GM10248 (cell line): ENCODE measurements at regions not wholly inside any gene's neighbourhood (a gene's known extent, or its start where the extent isn't known, plus 50 kb on each side); places are given as distances from the start of the nearest gene placed in this dataset.

Source experiments
- CTCF ChIA-PET: fragments of 300-600 bp; sonication (Branson Sonifier 250); formaldehyde crosslinking; extraction: SDS; loops from one replicate; lab custom pipeline; 2021; ENCODE audit warnings: antibody characterized with exemption; lab: Yijun Ruan, JAX
- POLR2A ChIA-PET: fragments of 350-650 bp; sonication (Branson Sonifier 250); formaldehyde crosslinking; extraction: SDS; loops from one replicate; lab custom pipeline; 2020; ENCODE audit warnings: antibody characterized with exemption; lab: Yijun Ruan, JAX
- DNase-seq: peaks from one replicate; pipeline ENCODE4 v3.0.0; 2012; ENCODE audit errors: extremely low spot score
- TF ChIP-seq, protein P1 (sequence below): IDR thresholded peaks from 2 replicates; pipeline ENCODE4 v1.5.1; 2012; ENCODE audit warnings: mild to moderate bottlenecking, low read depth; ENCODE audit errors: extremely low read depth, missing control alignments, control extremely low read depth

DNA sequence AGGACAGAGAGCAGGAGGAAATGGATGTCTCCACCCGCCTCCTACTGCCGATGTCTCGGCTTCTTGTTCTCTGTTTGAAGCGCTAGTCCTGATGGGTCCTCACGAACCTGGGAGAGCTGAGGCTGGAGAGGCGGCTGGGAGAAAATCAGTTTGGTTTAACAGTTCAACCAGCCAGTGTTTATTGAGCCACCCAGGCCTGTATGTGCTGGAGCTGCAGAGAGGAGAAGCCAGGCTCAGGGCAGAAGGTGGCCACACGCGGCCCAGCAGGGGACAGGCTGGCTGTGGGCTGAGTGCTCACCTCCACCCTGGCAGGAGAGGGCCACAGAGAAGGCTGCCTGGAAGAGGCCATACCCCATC, 202.1 kb downstream of the CYP26B1 start:
- ChIA-PET CTCF (interaction anchor here (1.1 to 1.3 kb wide), 3 partner anchors 13 to 205 kb away, joined by 3 read pairs; no protein-coding TSS in a partner anchor), POLR2A (no interaction called here)
- TF ChIP-seq, protein P1, sequence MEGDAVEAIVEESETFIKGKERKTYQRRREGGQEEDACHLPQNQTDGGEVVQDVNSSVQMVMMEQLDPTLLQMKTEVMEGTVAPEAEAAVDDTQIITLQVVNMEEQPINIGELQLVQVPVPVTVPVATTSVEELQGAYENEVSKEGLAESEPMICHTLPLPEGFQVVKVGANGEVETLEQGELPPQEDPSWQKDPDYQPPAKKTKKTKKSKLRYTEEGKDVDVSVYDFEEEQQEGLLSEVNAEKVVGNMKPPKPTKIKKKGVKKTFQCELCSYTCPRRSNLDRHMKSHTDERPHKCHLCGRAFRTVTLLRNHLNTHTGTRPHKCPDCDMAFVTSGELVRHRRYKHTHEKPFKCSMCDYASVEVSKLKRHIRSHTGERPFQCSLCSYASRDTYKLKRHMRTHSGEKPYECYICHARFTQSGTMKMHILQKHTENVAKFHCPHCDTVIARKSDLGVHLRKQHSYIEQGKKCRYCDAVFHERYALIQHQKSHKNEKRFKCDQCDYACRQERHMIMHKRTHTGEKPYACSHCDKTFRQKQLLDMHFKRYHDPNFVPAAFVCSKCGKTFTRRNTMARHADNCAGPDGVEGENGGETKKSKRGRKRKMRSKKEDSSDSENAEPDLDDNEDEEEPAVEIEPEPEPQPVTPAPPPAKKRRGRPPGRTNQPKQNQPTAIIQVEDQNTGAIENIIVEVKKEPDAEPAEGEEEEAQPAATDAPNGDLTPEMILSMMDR = no peak
- no peak for DNase-seq

DNA sequence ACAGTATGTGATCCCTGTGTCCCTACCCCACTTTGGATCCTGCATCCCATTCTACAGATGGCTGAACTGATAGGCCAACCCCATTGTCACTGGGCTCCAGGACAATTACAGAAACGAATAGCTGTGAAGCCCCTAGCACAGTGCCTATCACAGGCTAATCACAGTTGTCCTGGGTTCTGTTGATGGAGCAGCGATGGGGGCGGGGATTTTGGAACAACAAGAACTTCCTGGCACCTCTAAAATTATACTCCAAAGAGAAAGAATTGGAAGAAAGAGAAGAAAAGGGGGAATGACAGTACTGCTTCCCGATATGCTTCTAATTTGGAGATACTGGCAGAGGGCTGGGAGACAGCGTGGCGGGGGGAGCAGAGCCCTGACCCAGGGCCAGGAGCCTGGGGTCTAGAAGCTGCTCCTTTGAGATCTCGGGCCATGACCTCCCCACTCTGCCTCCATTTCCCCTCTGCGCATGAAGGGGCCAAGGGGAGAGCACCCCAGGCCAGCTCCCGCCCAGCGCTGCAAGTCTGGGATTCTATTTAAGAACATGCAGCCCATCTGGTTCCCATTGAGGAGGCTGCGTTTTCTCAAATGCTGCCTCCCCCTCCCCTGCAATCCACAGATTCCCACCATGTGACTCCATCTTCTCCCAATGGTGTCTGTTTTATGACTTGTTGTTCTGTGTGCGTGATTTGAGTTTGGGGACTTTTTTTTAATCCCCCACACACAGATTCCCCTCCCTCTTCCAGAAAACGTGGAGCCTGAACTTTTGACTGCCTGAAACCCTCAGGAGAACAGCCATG, 202.7 kb downstream of the CYP26B1 start:
- no peak for DNase-seq

DNA sequence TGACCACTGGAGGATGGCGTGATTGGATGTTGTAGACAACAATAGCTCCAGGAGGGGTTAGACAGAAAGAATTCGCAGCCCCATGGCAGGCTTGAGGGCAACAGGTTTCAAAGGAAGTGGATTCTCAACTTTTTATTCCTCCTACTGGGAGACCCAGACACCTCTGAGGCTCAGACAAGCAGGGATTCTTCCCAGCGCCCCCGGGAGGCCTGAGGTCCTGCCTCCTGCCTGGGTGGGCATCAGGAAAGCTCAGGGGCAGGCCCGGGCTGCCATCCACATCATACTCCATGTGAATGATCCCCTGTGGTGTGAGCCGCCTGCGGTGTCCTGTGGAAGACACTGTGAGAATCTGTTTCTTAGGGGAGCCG, 203.5 kb downstream of the CYP26B1 start:
- TF ChIP-seq, protein P1 = no peak
- DNase-seq = no peak
- ChIA-PET POLR2A (no interaction called here), CTCF (no interaction called here)

More for the DNA sequence above, 202.7 kb downstream of the CYP26B1 start:
- ChIA-PET CTCF (interaction anchor here (1.1 kb wide), 1 partner anchor 20 kb away, joined by 3 read pairs; no protein-coding TSS in a partner anchor), POLR2A (no interaction called here)
- TF ChIP-seq, protein P1 = no peak

DNA sequence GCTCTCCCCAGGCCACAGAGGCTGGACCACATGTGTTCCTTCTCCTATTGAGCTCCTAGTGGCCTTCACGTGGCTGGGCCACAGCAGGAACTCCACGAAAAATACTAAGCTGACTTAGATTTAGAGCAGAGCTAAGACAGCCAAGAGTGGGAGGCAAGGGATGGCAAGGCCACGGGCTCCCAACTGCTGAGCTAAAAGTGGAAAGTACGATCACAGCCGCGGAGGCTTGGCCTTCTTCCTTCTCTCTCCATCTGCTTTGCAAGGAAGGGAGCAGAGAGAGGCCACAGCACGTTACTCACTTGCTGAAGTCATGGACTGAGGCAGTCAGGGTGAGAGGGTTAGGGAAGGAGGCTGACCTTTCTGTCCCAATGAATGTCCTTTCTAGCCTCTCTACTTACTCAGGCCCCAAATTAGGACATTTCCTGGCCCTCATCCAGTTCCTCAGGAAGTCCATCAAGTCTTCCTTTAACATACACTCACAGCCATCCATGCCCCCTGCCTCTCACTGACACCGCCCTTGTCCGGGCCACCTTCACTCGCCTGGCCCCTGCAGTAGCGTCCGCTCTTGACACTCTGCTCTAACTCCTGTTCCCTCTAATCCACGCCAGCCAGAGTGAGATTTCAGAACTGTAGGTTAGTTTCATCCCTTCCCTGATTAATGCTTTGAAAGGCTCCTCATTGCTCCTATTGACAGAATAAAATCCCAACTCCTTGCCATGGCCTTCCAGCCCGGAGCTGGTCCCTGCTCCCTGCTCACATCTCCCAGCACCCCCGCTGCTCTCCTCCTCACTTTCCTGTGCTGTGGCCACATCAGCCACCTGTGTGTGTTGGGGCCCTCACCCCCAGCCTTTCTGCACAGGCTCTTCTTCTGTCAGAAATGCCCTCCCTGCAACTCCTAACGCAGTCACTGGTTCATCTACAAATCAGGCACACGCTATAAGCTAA, 204.2 kb downstream of the CYP26B1 start:
- ChIA-PET CTCF (interaction anchor here (3.6 kb wide), 1 partner anchor 19 kb away, joined by 15 read pairs; no protein-coding TSS in a partner anchor), POLR2A (no interaction called here)
- no peak for DNase-seq
- TF ChIP-seq, protein P1 = no peak

DNA sequence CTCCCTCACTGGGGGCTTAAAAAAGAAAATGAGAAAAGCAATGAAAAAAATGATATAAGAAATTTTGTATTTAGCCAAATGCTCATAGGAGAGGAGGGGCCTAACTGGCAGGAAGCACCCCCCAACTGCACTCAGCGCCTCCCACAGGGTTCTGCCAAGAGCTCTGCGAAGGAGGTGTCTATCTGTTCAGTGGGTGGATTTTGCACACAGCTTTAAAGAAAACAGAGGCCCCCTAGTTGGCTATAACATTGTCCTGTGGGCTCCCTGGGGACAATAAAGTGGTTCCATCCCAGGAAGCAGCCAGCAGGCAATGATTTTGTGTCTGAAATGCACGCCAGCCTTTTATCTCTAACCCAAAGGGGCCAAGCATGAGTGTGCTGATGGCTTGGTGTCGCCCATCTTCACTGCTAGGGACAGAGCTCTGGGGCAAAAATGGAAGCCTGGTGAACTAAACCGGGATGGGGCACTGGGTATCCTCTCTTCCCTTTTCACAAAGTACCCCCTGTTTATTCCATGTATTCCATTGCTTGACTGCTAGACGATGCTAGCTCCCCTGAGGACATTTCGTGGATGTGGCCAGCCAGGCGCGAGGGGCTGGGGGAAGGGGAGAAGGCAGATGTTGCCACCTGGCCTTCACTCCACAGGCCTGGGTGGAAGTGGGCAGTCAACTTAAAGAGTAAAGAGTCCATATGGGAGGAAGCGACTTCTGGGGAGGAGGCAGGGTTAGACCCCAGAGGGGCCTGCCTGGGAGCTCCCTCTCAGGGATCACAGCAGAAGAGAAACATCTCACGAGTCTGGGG, 205.7 kb downstream of the CYP26B1 start:
- POLR2A ChIA-PET = no interaction called here
- DNase-seq = peak; percentile 9

More for the DNA sequence above, 205.7 kb downstream of the CYP26B1 start:
- TF ChIP-seq, protein P1 = no peak
- CTCF ChIA-PET = interaction anchor here (1.1 to 3.6 kb wide), 4 partner anchors 10 to 20 kb away, joined by 3 to 15 read pairs (median 4); no protein-coding TSS in a partner anchor
